ENCODE measurements at regions not wholly inside any gene's neighbourhood (a gene's known extent, or its start where the extent isn't known, plus 50 kb on each side); places are given as distances from the start of the nearest gene placed in this dataset.

DNA sequence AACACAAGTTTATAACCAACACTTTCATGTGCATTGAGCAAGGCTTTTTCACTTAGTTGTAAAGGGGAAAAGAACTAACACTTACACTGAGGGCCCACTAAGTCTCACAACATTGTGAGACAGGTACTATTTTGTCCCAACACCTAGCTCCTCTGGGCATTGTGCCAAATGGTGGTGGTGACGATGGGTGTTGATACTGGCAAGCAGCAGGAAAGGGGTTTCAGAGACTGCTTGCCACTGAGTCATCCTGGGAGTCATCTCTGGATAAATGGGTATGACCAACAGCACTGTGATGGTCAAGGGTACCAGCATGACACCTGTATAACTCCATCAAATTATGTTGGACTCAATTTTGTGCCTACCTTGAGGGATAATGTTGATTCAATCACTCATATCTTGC, 138.8 kb upstream of the ITGA6 start:
- TF ChIP-seq, protein P1, sequence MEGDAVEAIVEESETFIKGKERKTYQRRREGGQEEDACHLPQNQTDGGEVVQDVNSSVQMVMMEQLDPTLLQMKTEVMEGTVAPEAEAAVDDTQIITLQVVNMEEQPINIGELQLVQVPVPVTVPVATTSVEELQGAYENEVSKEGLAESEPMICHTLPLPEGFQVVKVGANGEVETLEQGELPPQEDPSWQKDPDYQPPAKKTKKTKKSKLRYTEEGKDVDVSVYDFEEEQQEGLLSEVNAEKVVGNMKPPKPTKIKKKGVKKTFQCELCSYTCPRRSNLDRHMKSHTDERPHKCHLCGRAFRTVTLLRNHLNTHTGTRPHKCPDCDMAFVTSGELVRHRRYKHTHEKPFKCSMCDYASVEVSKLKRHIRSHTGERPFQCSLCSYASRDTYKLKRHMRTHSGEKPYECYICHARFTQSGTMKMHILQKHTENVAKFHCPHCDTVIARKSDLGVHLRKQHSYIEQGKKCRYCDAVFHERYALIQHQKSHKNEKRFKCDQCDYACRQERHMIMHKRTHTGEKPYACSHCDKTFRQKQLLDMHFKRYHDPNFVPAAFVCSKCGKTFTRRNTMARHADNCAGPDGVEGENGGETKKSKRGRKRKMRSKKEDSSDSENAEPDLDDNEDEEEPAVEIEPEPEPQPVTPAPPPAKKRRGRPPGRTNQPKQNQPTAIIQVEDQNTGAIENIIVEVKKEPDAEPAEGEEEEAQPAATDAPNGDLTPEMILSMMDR (IDR thresholded peaks at IDR 0.05; ENCODE audit: low read depth, low read length, poor library complexity, severe bottlenecking), result no peak
- no peak for TF ChIP-seq EZH2phosphoT487 (IDR thresholded peaks at IDR 0.05; ENCODE audit: borderline replicate concordance, low read length)
